HG03457 (cell line): ENCODE measurements at regions not wholly inside any gene's neighbourhood (a gene's known extent, or its start where the extent isn't known, plus 50 kb on each side); places are given as distances from the start of the nearest gene placed in this dataset.
"Not testable (repeated sequence)": the region's sequence is repeated elsewhere in the genome, so short reads cannot be mapped to it uniquely, and the experiment has no call there.

Source experiments
- ATAC-seq: cut with Tn5 transposase; IDR thresholded peaks from one replicate; pipeline ENCODE4 v1.9.1; 2021; ENCODE audit warnings: moderate number of reproducible peaks; ENCODE audit not compliant: unreplicated experiment

DNA sequence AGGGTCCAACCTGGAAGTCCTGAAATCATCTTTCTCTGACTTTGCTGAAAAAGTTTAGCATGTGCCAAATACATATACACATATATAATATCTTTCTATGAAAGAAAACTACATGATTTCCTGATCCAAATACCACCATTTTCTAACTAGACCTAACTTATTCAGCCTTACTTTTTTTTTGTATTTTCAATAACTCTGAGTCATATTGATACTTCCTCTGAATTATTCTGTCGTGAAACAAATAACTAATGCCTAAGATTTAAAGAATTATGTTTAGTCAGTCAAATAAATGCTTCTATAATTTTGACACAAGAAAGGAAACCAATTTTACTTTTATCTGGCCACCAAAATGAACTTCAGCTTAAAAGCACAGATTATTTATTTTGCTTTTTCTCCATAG, 760.2 kb upstream of the GBE1 start:
- no peak for ATAC-seq

- no peak for ATAC-seq
These were observed 759.4 kb upstream of the GBE1 start for GRCh38 chr3:82520846-82521245.

- ATAC-seq, result no peak
These were observed 748.6 kb upstream of the GBE1 start for GRCh38 chr3:82509951-82510603.

DNA sequence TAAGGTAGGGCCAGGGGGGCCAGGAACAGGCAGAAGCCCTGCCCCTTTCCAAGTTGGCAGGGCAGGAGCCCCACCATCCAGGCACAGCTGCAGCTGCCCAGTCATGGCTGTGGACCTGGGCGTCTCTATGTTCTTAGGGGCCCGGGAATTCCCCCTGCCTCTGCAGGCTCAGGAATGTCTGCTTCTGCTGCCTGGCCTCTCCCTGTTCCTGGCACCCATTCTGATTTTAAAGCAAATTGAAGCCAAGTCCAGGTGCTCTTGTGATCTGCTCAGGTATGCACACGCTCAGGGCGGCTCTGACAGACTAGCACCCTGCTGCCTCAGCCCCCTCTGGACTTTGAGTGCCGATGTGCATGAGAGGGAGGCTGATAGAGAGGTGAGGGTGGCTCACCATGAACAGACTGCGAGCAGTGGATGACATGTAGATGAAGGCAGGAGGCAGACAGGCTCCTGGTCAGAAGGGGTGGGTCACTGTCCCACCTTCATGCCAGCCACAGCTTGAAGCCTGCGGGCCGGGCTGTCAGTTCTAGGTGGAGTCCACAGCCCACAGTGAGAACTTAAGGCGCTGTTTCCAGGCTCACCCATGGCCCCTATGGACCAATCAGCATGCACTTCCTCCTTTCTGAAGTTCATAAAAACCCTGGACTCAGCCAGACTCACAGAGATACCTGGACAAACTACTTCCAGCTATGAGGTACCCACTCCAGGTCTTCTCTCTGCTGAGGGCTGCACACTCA, 747.8 kb upstream of the GBE1 start:
- ATAC-seq, result no peak

DNA sequence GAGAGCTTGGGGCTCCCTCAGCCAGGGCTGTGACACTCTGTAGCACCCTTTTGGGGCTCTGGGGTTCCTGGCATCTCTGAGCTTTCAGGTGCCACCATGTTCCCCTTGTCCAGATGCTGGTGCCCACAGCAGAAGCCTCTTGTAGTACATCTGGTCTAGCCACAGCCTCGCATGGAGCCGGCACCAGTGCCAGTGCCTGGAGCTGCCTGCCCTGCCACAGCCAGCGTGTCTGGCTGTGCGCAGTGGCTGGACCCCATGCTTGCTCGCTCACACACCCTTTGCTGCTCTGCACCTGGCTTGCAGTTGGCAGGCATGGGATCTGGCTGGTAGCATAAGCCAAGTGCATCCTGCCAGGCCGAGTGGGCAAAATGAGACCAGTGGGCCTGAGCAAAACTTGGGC, 744.8 kb upstream of the GBE1 start:
- ATAC-seq, result no peak

GRCh38 chr3:82505079-82505756, 743.8 kb upstream of the GBE1 start:
- ATAC-seq, result no peak

DNA sequence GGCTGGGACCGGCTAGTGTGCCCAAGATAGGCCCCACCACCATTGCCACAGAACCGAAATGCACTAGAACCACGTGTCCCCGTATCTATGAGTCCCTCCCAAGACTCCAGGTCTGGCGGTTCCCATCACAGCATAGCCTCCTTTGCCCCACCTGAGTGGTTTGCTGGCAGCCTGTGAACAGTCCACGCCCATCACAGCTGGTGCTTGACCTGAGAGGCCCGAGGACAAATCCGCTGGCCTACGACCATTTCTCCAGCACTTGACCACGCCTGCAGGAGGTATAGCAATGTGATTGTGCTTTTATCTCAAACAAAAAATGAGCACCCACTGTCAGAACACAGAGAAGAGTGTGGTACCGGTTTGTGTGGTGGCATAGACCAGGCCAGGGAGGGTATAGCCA, 736.7 kb upstream of the GBE1 start:
- ATAC-seq, result no peak

- no peak for ATAC-seq
These were observed 735.6 kb upstream of the GBE1 start for GRCh38 chr3:82496890-82497560.

- no peak for ATAC-seq
These were observed 734.2 kb upstream of the GBE1 start for GRCh38 chr3:82495655-82496054.

GRCh38 chr3:82494977-82495489, 733.6 kb upstream of the GBE1 start:
- no peak for ATAC-seq

- no peak for ATAC-seq
These were observed 732.4 kb upstream of the GBE1 start for GRCh38 chr3:82493858-82494257.

GRCh38 chr3:82475306-82475705, 713.9 kb upstream of the GBE1 start:
- ATAC-seq, result no peak

DNA sequence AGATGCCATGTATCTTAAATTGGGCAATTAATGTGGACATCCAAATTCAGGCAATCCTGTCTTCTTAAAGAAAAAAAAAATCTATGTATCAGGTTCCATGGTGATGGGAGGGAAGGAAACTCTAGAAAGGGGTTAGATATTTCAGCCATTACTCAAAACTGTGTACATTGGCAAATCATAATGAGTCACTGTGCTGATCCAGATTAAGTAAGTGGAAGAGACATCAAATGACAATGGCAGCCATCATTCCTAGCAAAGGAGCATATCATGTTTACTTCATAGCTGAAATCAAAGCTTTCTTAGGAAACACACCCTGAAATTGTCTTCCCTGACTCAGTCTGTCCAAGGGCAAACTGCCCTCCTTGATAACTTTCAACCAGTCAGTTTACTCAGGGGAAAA, 713.3 kb upstream of the GBE1 start:
- no peak for ATAC-seq

DNA sequence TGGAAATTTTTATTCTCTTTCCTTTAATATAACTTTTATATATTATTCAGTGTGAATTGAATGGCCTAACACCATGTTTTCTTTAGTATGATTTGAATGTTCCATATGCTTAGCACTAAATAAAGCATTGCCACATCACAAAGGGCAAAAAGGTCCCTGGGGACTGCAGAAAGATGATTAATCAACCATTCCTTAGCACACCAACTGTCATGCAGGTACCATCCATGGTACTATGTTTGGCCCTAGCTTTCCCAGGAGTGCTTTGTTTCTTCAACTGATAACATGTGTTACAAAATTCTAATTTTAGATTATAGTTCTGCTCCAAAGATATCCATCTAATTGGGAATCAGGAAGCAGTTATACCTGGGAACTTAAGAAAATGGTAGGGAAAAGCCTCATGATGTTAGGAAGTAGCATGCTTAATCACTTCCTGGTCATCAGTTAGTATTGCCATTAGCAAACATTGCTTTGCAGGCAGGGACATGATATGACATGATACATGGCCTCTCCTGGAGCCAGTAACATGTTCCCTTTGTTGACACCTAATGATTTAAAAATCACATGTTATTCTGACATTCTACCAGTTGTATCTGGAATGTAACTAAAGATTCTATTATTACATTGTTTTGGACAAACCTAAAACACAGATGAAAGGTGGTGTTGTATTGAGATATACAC, 712.6 kb upstream of the GBE1 start:
- ATAC-seq, result no peak

- no peak for ATAC-seq
These were observed 705.6 kb upstream of the GBE1 start for GRCh38 chr3:82467051-82467450.

- no peak for ATAC-seq
These were observed 701.5 kb upstream of the GBE1 start for GRCh38 chr3:82462977-82463376.

- no peak for ATAC-seq
These were observed 699.8 kb upstream of the GBE1 start for GRCh38 chr3:82461049-82461889.

GRCh38 chr3:82448320-82448719, 686.9 kb upstream of the GBE1 start:
- ATAC-seq, result no peak

GRCh38 chr3:82428821-82429220, 667.4 kb upstream of the GBE1 start:
- not testable (repeated sequence) for ATAC-seq

- no peak for ATAC-seq
These were observed 662.5 kb upstream of the GBE1 start for GRCh38 chr3:82424031-82424339.
